IMR-90 (cell line): ENCODE measurements at regions not wholly inside any gene's neighbourhood (a gene's known extent, or its start where the extent isn't known, plus 50 kb on each side); places are given as distances from the start of the nearest gene placed in this dataset.

Experiments
- BHLHE40 ChIP-seq: fragments of 150-350 bp; IDR thresholded peaks from 2 replicates; pipeline ENCODE4 v1.6.1; 2016; ENCODE audit warnings: mild to moderate bottlenecking, low read depth, low read length
- CTCF ChIP-seq: conservative IDR thresholded peaks from 2 replicates; pipeline ENCODE4 v1.5.1; 2012; ENCODE audit warnings: mild to moderate bottlenecking, low read depth, low read length, improper control_type of control experiment
- MXI1 ChIP-seq: IDR thresholded peaks from 2 replicates; pipeline ENCODE4 v1.6.1; 2012; ENCODE audit warnings: low read depth, mild to moderate bottlenecking, low read length, moderate library complexity, borderline replicate concordance
- POLR2A ChIP-seq: IDR thresholded peaks from 2 replicates; pipeline ENCODE4 v1.6.1; 2012; ENCODE audit warnings: mild to moderate bottlenecking, low read depth, low read length
- RAD21 ChIP-seq: IDR thresholded peaks from 2 replicates; pipeline ENCODE4 v1.6.1; 2012; ENCODE audit warnings: low read length, improper control_type of control experiment
- RFX5 ChIP-seq: IDR thresholded peaks from 2 replicates; pipeline ENCODE4 v1.8.0; 2012; ENCODE audit warnings: low read depth, mild to moderate bottlenecking, low read length, moderate library complexity
- SMC3 ChIP-seq: fragments of 150-350 bp; IDR thresholded peaks from 2 replicates; pipeline ENCODE4 v1.6.1; 2016; ENCODE audit warnings: low read depth, mild to moderate bottlenecking, antibody characterized with exemption, low read length, moderate library complexity

GRCh38 chr11:134792044-134792443 is 380.0 kb upstream of the B3GAT1 start:
- TF ChIP-seq CTCF, result no peak
- TF ChIP-seq RFX5, result no peak
- TF ChIP-seq SMC3, result no peak
- TF ChIP-seq MXI1, result no peak
- TF ChIP-seq POLR2A, result no peak
- no peak for TF ChIP-seq BHLHE40
- TF ChIP-seq RAD21, result no peak
